A673 (cell line): ENCODE measurements at regions not wholly inside any gene's neighbourhood (a gene's known extent, or its start where the extent isn't known, plus 50 kb on each side); places are given as distances from the start of the nearest gene placed in this dataset.

Source experiments
- CTCF ChIP-seq: fragments of 300-800, 200-600 bp; sonication (generic); conservative IDR thresholded peaks from 2 replicates; pipeline ENCODE4 v1.5.1; 2017; ENCODE audit warnings: low read depth, mild to moderate bottlenecking, antibody characterized with exemption, low read length, moderate library complexity, mixed read lengths
- EZH2 ChIP-seq: fragments of 200-600 bp; sonication (generic); IDR thresholded peaks from 2 replicates; pipeline ENCODE4 v1.6.1; 2017; ENCODE audit warnings: borderline replicate concordance, low read depth, mild to moderate bottlenecking, mixed read lengths, antibody characterized with exemption, low read length; ENCODE audit not compliant: poor library complexity, severe bottlenecking

GRCh38 chr1:184247671-184248070 is 139.2 kb upstream of the C1orf21 start:
- TF ChIP-seq CTCF: no peak
- no peak for TF ChIP-seq EZH2
